NCI-H146 treated with DMSO at 0.1 percent for 48 hours (cell line): ENCODE measurements at regions not wholly inside any gene's neighbourhood (a gene's known extent, or its start where the extent isn't known, plus 50 kb on each side); places are given as distances from the start of the nearest gene placed in this dataset.
"Not testable (repeated sequence)": the region's sequence is repeated elsewhere in the genome, so short reads cannot be mapped to it uniquely, and the experiment has no call there.

Experiments
- DNase-seq: peaks from one replicate; lab custom pipeline; 2025; ENCODE audit not compliant: unreplicated experiment; lab: John Stamatoyannopoulos, UW

- no peak for DNase-seq
Measured at GRCh38 chr14:66242001-66242400, 244.2 kb upstream of the CCDC196 start.

- DNase-seq, result no peak
Measured at GRCh38 chr14:66244834-66245233, 241.3 kb upstream of the CCDC196 start.

GRCh38 chr14:66247662-66248193 is 238.4 kb upstream of the CCDC196 start:
- no peak for DNase-seq

DNA sequence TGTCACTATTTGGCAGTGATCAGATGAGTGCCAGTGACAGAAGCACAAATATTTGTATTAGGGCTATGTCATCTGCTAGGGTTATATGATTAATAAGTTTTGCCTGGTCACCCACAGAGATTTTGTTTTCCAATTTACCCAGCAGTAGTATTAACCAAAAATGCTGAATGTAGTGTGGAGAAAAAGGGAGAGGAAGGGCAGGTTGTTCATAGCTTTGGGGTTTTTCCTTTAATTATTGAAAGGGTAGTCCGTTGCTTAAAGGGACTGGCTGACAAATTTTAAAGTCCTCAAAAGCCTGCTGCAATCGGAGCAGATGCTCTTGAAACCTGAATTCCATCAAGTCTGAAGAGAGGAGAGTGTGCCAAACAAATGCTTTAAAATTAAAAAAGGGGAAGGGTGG is 237.9 kb upstream of the CCDC196 start:
- no peak for DNase-seq

GRCh38 chr14:66249544-66249943 is 236.6 kb upstream of the CCDC196 start:
- peak; percentile 89 for DNase-seq

DNA sequence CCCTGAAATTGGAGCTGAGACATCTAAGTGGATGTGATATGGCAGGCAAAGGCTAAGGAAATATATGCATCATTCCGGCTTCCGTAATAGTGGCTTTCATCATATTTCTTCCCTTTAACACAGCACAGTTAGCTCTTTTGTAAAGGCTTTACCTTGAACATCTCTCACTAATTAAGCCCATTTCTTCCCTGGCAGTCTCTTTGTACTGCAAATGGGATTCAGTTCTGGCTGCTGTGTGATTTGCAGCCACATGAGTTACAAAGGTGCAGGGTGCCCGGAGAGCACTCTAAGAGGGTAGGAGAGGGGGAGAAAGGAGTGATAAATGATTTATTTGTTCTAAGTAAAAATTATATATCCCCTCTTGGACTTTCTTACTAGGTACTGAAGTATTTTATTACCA is 232.1 kb upstream of the CCDC196 start:
- DNase-seq, result no peak

GRCh38 chr14:66268802-66269334 is 217.3 kb upstream of the CCDC196 start:
- DNase-seq, result no peak

DNA sequence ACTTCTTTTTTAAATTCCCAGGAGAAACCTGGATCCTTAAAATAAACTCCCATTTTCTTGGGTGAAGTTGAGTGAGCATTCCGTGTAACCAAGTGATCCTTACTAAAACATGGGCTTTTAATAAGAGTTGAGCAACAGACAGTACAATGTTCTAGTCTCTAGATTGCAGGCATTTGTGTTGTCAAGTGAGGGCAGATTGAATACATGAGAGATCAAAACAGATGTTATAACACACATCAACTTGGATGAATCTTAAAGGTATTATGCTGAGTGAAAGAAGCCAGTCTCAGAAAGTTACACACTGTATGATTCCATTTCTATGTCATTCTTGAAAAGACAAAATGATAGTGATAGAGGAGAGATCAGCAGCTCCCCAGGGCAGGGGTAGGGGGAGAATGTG is 213.9 kb upstream of the CCDC196 start:
- DNase-seq, result no peak

DNA sequence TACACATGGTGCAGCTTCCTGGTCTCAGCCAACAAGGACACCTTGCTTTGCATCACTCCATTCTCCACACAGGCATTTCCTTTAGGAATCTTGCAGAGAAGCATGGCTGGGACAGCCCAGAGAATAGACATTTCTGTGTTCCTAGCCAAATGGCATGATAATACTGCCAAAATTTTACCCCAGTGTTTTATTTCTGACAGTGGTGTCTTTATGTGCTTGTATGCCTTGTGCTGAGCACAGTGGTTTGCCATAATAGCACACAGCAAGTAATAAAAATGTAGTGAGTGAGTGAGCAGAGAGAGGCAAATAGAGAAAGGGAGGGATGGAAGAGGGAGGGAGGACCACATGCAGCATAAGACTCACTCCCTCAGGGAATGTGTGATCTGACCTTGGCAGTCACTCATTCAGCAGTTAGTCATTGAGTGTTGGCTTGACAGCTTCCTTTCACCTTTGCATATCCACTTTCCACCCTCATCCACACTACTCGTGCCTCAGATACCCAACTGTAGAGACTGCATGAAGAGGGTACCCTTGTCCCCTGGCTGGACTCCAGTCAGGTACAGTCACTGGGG is 212.8 kb upstream of the CCDC196 start:
- no peak for DNase-seq

DNA sequence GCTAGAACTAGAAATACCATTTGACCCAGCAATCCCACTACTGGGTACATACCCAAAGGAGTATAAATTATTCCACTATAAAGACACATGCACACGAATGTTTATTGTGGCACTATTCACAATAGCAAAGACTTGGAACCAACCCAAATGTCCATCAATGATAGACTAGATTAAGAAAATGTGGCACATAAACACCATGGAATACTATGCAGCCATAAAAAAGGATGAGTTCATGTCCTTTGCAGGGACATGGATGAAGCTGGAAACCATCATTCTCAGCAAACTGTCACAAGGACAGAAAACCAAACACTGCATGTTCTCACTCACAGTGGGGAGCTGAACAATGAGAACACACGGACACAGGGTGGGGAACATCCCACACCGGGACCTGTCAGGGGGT is 207.8 kb upstream of the CCDC196 start:
- DNase-seq, result not testable (repeated sequence)

- no peak for DNase-seq
Measured at GRCh38 chr14:66281036-66281776, 205.0 kb upstream of the CCDC196 start.

DNA sequence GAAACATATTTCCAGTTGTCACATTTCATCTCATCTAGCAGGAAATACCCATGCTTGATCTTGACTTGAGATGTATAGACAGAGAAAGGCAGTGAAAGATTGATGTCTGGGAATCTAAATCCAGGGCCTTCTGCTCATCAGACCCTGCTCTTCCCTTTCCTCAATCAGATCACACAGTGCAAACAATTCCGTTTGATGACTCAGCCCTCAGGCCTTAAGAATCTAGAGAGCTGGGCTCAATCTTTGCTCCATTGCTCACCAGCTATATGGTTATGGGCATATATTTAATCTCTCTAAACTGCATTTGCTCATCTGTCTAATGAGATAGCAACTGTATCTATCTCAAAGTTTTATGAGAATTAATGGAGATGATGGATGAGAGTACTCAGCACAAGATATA is 201.8 kb upstream of the CCDC196 start:
- no peak for DNase-seq

DNA sequence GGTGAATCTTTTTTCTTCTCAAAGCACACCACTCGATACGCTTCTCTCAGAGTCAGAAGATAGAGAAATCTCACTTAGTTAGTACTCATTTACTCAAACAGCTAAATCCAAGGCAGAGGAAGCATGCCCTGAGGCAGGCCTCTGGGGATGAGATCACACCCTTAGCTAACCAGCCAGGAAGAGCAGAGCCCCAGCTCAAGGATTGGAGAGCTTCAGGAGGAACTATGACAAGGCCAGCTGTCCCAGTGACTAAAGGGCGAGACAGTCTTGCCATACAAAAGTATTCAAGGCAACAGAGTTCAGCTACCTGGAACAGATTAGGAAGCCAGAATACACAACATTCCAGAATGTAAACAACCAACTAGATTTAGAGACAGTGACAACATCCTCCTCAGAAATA is 197.7 kb upstream of the CCDC196 start:
- no peak for DNase-seq

DNA sequence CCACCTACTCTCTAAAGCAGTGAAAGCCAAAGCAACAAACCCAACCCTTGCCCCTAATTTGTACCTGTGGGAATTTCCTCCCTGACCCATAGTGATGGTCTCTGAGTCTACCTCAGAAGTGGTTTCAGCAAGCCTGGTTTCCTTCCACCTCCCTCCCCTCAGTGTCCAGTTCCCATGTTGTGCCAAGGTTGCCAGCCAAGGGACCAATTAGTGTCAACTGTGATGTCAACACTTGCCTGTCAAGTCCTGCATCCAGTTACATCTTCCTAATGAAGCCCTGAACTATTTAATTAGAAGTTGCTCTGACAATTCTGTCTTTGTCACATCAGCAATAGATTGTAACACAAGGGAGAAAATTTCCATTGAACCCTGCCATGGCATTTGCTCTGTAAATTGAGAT is 194.4 kb upstream of the CCDC196 start:
- no peak for DNase-seq

GRCh38 chr14:66293533-66294105 is 192.6 kb upstream of the CCDC196 start:
- no peak for DNase-seq

DNA sequence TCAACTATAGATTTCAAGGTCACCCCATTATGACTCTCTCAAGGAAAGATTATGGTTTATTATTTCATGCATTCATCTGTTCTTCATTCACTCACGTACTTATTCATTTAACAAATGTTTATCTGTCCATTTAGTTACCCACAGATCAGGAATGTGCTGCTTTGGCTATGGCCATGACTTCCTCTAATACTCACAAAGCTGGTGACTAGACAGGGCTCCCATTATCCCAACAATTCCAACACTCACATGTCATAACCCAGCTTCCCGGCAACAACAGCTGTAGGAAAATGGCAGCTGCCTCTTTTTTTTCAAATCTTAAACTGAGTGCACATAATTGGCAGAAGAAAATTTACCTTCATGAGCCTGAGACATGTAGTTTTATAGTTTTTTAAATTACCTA is 190.8 kb upstream of the CCDC196 start:
- DNase-seq, result no peak

- DNase-seq, result no peak
Measured at GRCh38 chr14:66300886-66301285, 185.3 kb upstream of the CCDC196 start.

- DNase-seq, result no peak
Measured at GRCh38 chr14:66306101-66306500, 180.1 kb upstream of the CCDC196 start.

- no peak for DNase-seq
Measured at GRCh38 chr14:66311058-66311457, 175.1 kb upstream of the CCDC196 start.

DNA sequence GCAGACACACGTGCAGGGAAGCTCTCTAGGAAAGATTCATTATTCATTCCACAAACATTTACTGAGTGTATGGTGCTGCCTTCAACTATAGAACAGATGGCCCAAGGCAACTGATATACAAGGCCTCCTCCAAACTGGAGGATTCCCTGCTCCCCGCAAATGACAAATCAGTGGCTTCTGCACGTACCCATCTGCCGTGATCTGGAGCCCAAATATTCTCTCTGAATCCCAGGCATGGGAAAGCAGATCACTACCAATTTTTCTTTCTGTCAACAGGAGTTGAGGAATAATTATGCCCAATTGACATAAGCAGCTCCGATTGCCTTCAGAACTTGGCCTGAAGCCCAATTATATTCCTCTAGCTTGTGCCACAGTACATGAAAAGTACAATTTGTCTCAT is 174.2 kb upstream of the CCDC196 start:
- no peak for DNase-seq

DNA sequence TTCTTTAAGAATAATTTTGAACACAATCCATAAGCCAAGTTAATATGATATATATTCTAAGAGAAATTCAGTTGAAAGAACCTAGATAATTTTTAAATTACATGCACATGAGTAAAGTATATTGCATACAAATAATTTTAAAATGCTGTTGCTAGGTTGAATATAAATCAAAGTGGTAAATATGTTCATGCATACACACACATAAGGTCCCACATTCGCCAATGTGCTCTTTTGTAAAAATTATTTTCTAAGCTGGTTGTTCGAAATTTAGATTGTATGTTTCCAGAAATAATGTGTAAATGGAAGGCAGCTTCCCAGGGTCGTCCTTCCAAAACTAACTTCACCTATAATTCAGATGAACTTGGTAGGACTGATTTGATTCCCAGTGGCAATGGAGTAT is 173.7 kb upstream of the CCDC196 start:
- no peak for DNase-seq

GRCh38 chr14:66315098-66315497 is 171.1 kb upstream of the CCDC196 start:
- DNase-seq, result no peak
